Activated CD4-positive, alpha-beta T cell treated with anti-CD3 and anti-CD28 coated beads, Interleukin-2, Interleukin-4, amounts not matched to agents 100 ng/mL and 50 ng/mL, durations not matched to agents 16 hours and 8 hours (primary cell): ENCODE measurements at regions not wholly inside any gene's neighbourhood (a gene's known extent, or its start where the extent isn't known, plus 50 kb on each side); places are given as distances from the start of the nearest gene placed in this dataset.

ENCODE experiments used
- DNase-seq: peaks from one replicate; pipeline ENCODE4 v3.0.0-alpha.2; 2020; ENCODE audit warnings: low spot score

DNA sequence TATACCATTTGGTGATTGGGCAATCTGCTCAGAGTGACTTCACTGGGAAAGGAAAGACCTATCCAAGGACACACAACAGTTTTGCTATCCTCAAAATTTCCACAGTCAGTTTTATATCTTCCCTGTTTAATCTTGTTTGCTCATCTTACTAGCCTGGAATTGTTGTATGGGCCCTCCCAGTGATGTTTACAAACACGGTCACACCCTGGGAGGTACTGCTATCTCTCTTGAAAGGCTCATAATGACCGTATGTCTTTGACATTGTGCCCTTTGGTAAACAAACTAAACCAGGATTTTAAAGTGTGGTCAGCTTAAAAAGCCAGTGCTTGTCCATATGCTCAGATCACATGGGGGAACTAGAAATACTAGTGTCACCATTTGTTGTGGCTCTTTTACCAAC, 277.0 kb downstream of the CDH2 start:
- DNase-seq: no peak

DNA sequence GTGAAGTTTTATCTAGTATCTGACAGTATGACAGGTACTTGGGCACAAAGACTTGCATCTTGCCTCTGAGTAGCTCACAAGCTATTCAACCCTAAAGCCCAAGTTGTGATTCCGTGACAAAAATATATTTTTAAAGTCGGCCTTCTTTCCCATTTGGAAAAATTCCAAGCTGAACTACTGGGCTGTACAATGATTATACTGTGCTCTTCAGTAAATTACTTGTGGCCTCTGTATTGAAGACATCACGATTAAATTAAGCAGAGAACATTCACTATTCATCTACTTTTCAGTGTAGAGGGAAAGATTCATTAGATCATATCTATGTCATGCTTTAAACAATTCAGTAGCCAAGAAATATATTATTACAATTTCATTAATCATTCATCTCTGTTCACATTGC, 282.2 kb downstream of the CDH2 start:
- DNase-seq: no peak

DNA sequence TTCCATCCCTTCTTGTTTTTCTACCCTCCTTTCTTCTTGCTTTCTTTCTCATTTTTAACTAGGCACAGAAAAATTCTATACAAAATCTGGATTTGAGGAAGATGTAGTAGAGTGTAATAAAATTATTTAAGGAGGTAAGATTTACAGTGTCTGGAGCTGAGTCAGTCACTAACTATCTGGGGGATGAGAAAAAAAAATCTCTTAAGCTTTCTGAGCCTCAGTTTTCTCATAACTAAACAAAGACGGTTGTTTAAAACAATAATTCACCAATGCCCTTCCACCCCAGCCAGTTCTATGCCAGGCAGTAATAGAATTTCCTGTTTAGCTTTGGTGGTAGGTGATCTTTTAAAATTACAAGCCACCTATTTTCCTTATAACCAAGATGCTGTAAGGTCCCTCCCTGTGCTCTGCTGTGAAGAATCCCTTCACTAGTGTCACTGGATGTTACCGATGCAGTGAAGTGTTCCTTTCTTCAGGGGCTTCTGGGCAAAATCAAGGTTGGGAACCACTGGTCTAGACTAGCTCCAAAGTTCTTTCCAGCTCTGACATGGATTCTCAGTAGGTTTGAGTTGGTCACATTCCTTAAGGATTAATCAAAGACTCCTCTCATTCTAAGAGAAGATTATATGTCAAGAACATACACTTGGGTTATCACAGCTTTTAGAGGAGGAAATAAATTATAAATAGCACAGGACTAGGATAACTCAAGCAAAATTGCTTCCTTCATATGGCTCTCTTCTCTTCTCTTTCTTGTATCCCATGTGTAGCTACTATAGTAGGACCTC, 289.0 kb downstream of the CDH2 start:
- no peak for DNase-seq

DNA sequence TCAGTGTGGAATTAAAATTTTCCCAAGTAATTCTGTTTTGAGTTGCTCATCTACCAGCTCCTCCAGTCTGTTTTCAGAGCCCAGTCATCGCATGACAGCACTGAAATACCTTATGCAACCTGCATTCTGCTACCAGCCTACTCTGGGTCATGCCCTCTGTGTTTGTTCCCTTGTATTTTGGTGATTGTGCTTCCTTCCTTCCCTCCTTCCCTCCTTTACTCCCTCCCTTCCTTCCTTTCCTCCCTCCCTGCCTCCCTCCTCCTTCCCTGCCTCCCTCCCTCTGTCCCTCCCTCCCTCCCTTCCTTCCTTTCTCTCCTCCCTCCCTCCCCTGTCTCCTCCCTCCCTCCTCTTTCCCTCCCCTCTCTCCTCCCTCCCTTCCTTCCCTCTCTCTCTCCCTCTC, 289.6 kb downstream of the CDH2 start:
- no peak for DNase-seq

DNA sequence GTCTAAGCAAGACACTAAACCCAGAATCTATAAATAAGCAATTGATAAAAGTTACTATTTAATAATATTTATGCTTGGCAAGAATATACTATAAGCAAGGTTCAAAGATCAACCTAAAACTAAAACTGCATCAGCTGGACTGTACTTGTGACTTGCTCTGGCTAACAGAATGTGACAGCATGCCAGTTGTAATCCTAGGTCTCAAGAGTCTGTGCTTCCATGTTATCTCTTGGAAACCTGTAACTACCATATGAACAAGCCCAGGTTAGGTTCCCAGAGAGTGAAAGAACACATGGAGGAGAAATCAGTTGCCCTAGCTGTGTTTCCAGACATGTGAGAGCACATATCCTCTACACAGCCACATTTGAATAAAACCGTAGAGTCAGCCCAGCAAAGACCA, 297.4 kb downstream of the CDH2 start:
- no peak for DNase-seq

DNA sequence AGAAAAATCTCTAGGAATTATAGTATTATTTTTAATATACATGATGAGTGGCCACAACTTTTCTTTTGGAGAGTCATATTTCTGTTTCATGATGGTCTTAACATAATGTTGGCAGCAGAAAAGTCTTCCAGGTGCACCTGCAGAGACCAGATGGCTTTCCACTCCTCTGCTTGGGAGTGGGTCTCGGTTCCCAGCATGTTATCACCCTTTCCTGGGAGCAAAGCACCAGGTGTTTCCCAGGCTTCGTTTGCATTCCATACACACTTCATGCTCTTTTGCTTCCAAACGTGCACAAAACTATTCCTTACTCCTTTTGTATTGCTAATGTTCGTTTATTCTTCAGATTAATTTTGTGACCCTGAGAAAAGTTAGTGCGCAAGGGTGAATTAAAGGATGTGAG, 305.2 kb downstream of the CDH2 start:
- no peak for DNase-seq

DNA sequence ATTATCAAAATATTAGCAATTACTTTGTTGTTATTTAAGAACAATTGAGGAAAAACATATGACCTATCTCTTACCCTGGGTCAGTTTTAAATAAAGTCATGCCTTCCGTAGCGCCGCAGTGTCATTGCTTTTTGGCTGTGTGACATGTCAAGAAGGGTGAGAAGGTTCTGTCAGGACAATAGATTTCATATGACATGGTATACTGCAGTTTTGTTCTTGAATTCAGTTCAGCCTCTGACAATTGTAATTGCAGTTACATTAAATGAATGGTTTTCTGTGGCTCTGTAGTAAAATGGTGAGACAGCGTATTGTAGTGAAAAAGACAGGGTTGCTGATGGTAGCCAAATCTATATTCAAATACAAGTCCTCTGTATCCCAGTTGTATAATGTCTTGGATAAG, 307.2 kb downstream of the CDH2 start:
- no peak for DNase-seq

DNA sequence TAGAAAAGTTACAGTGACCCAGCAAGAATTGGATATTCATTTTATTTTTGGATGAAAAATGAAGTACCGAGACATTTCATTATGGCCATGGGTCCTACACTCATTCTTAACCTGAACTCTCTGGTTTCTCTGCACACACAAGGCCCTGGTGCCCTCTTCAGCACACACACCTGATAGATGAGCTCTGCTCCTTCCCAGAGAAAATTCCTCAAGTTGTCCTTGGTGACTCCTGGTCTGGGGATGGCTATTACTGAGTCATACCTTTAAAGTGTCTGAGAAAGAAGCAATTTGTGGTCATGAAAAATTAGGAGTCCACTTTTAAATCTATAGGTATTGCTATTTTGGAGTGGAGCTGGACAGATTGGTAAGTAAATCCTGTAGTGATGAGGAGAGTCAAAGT, 311.5 kb downstream of the CDH2 start:
- no peak for DNase-seq

DNA sequence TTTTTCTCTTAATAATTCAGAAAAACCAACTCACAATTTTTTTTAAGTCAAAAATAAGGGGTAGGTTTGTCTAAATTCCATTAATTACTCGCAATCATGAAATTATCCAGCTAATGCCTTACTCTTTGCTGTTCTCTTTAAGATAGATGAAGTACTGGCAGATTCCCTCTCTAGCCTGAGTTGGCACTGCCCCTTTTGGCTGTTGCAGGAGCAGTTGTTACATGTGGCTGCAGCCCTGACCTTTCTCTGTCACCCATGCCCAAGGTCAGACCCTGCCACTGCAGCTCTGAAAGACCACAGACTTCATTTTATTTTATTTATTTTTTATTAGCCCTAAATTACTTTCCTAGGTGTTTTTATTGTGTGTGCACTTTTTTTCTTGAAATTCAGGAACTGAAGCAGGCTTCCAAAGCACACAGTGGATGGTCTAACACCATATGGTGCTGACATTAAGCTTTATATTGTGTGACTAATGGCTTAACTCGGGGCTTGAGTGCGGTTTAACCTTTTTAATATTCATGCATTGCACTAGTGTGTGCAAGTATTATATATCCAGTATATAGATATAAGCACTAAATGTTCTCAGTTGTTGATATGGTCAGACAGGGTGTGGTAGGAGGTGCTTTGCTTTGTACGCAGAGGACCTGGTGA, 313.0 kb downstream of the CDH2 start:
- DNase-seq: no peak

DNA sequence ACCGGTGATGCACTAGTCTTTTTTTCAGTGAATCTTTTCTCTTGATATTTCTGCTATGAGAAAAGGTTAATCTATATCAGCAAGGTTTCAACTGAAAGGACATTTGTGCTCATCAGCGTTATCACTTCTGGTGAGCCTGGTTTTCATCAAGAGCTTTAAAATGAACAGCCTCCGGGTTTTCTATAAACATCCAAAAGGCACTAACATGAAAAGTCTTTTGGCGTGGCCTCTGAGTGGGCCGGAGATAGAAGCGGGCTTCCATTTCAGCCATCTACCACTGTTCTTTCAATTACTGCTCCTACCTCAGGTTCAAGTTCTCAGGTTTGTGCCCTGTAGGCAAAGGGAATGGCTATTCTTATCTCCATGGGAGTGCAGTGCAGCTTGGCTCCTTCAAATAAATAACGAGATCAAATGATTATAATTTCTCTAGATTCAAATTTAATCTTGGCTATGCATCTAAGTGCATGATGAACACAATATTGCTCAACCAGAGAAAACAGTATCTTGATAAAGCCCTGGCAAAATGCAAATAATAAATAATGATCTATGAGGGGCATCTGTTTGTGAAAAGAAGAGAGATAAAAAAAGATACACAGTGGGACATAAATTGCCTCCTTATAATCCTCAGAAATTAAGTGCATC, 314.8 kb downstream of the CDH2 start:
- no peak for DNase-seq

DNA sequence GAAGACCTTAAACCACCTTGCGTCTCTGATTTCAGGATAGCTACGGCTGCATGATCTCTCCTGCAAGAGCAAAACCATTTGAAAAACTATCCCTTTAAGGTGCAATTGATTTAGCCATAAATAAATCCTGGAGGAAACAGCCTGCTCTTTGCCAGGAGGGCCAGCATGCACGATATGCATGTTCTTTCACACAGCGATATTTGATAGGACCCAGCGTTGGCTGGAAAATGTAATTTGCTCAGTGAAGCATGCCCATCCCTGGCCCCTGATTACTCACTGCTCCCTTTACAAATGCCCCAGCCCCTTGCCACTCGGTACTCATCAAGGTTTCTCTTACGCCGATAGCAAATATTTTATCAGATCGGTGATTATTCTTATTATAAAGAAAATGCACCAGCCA, 315.4 kb downstream of the CDH2 start:
- DNase-seq: no peak

DNA sequence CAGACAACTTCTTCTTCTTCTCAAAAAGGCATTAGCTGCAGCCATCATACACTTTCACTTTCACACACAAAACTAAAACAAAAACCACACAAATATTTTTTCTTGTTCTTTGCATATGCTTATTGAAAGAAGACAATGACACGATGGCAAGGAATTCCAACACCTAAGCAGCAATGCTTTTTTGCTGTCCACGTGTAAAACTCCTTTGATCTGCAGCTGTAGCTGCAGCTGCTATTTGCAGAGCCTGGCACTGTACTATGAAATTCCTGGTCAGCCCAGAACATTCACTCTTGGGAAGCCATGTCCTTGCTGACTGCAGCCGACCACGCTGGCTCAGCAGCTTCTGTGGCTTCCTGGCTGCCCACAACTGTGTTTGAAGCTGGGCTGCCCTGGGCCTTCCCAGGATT, 316.2 kb downstream of the CDH2 start:
- DNase-seq: no peak

DNA sequence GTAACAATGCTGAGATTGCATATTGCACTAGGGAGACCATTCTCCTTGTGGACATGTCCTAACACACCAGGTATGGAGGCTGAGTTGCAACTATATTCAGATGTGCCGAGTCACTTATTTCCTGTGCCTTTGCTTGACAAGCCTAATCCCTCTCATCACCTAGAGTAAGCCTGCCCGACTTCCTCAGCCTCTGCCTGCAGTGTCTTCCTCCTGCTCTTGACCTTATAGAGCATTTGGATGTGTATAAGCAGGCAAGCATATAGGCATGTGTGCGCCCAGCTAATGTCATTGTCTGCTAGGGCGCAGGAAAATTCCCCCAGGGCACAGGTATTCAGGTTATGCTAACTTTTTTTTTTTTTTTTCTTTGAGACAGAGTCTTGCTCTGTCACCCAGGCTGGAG, 316.9 kb downstream of the CDH2 start:
- DNase-seq: no peak

DNA sequence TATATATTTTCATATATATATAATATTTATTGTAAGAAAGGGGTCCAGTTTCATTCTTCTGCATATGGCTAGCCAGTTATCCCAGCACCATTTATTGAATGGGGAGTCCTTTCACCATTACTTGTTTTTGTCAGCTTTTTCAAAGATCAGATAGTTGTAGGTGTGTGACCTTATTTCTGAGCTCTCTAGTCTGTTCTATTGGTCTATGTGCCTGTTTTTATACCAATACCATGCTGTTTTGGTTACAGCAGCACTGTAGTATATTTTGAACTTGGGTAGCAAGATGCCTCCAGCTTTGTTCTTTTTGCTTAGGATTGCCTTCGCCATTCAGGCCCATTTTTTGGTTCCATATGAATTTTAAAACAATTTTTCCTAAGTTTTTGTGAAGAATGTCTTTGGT, 320.1 kb downstream of the CDH2 start:
- DNase-seq: no peak

DNA sequence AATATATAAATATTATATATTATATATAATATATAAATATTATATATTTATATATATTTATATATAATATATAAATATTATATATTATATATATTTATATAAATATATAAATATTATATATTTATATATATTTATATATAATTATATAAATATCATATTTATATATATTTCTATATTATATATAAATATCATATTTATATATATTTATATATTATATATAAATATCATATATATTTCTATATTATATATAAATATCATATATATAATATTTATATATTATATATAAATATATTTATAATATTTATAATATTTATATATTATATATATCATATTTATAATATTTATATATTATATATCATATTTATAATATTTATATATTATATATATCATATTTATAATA, 321.4 kb downstream of the CDH2 start:
- DNase-seq: no peak

DNA sequence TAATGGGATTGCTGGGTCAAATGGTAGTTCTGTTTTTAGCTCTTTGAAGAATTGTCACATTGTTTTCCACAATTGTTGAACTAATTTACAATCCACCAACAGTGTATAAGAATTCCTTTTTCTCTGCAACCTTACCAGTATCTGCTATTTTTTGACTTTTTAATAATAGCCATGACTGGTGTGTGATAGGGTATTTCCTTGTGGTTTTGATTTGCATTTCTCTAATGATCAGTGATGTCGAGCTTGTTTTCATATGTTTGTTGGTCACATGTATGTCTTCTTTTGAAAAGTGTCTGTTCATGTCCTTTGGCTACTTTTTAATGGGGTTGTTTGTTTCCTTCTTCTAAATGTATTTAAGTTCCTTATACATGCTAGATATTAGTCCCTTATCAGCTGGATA, 322.3 kb downstream of the CDH2 start:
- no peak for DNase-seq

DNA sequence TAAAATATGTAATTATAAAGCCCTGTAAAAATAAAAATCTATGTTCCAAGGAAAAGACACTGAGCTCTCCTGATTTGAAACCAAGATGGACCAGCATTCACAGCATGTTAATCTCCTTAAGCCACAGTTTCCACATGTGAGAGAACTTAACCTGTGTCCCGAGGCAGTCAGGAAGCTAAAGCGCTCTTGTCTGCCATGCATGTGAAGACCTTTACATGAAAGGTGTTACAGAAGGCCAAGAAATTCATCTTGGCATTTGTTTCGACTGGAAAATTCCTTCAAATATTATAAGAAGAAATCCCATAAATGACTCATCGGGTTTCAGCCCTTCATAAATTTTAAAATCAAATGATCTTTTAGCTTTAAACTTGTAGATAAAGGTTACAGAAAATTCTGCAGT, 328.6 kb downstream of the CDH2 start:
- DNase-seq: no peak

DNA sequence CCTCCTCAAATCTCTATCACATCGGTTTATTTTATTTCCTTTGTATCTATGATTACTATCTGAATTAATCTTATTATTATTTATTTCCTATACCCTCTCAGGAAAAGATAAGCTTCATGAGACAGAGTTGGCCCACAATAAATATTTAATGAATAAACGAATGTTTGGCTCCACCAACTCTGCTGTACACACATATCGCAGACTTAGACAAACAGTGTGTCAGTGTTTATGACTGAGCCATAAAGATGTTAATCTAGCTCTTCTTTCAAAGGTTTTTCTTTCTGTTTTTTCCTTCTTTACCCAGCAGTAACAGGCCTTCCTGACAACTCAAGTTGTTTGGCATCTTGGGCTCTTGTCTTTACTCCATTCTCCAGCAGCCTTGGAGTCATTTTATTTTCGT, 329.5 kb downstream of the CDH2 start:
- no peak for DNase-seq

DNA sequence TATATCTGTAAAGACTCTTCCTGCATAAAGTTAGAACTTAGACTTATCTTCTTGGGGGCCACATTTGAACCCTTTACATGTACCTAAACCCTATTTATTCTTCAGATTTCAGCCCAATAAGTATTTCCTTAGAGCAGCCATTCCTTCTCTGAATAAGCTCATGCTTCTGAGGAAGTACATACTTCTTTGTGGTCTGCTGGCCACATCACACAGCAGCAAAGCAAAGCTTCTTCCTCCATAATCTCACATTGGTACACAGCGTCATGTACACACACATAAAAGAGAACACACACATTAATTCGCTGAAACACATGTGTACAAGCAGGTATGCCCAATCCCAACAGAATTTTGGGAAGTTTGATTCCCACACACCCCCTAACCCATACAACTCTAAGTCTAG, 331.0 kb downstream of the CDH2 start:
- no peak for DNase-seq

DNA sequence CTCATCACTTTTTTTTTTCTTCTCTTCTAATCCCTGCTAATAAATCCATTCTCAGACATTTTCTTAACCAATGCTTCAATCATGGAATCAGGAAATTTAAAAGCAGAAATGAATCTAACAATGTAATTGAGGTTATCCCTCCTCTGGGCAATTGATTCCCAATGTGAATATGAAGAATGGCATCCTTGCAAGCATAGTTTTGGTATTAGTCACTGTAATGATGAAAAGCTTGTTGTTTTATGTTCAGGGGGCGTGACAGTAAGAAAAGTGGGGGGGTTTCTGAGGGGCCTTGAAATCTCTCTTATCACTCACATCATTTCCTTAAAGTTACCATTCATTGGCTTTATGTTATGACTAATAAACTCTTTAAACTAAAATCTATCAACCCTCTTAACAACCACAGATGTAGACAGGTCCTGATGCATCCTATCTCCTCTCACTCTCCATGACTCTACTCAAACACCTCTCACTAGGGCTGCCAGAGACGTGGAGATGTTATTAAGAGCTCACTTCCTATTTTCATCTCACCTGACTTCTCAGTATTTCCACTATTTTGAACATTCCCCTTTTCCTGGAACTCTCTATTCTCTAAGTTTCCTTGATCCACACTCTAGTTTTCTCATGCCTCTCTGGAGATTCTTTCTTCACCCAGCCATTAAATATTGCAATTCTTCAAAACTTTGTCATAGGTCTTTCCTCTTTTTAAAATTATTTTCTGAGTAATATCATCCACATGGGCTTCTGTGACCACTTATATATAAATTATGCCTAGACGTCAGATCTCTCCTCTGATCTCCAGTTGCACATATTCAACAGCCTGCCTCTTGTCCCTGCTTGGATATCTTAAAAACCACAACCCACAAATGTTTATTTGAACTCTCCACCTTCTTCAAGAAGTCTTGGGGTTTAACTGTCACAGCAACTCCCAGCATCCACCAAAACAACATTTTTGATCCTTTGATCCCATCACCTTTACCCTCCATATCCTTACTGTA, 332.9 kb downstream of the CDH2 start:
- no peak for DNase-seq

DNA sequence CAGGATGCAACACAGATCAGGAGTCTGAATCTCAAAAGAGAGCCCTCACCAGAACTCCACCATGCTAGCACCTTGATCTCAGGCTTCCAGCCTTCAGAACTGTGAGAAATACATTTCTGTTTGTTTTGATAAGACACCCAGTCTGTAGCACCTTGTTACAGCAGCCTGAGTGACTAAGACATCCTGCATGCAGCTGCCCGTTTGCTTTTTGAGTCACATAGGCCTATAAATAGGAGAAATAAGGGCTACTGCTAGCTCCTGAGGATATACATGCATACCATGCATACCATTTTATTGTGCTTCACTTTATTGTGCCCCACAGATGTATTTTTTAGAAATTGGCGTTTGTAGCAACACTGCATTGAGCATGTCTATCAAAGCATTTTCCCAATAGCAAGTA, 337.8 kb downstream of the CDH2 start:
- DNase-seq: no peak

DNA sequence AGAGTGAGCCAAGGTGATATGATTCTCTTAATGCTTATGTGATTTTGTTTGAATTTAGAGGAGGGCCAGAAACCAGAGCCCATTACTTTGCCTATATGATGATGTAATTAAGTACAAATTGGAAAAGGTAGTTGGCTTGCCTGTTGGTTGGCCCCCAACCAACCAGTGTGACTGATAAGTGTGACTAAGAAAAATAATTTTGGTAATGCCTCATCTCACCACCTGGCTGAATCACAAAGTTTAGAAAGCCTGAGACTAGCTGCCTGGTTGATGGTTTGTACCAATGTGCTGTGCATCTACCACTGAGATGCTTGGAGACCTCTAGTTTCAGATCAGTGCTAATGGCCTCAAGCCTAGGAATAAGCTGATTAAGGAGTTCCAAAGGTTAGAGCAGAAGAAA, 338.7 kb downstream of the CDH2 start:
- no peak for DNase-seq
